Activated naive CD4-positive, alpha-beta T cell treated with anti-CD3 and anti-CD28 coated beads for 36 hours (primary cell): ENCODE measurements at regions not wholly inside any gene's neighbourhood (a gene's known extent, or its start where the extent isn't known, plus 50 kb on each side); places are given as distances from the start of the nearest gene placed in this dataset.

Experiments used
- CTCF ChIA-PET: fragments of 350-600 bp; sonication (Branson Sonifier 250); formaldehyde crosslinking; loops from one replicate; lab custom pipeline; 2021; ENCODE audit warnings: antibody characterized with exemption; lab: Charles Lee
- DNase-seq: peaks from one replicate; pipeline ENCODE4 v3.0.0-alpha.2; 2020
- H3K27ac Mint-ChIP-seq: one replicate; pipeline ENCODE4 v1.8.0; 2021; ENCODE audit warnings: mild to moderate bottlenecking, mixed read lengths
- H3K27me3 Mint-ChIP-seq: one replicate; pipeline ENCODE4 v1.8.0; 2021; ENCODE audit warnings: low read depth, mixed read lengths
- H3K36me3 Mint-ChIP-seq: one replicate; pipeline ENCODE4 v1.8.0; 2021; ENCODE audit warnings: low read depth, mixed read lengths
- H3K4me1 Mint-ChIP-seq: one replicate; pipeline ENCODE4 v1.8.0; 2021; ENCODE audit warnings: low read depth, mixed read lengths
- H3K4me3 Mint-ChIP-seq: one replicate; pipeline ENCODE4 v1.8.0; 2021; ENCODE audit warnings: mild to moderate bottlenecking, moderate library complexity, mixed read lengths
- H3K9me3 Mint-ChIP-seq: one replicate; pipeline ENCODE4 v1.8.0; 2021; ENCODE audit warnings: mixed read lengths
- intact Hi-C: fragments of 100-400 bp; cut with micrococcal nuclease; formaldehyde crosslinking; loops from one replicate; pipeline ENCODE4 v1.15.1; 2023

DNA sequence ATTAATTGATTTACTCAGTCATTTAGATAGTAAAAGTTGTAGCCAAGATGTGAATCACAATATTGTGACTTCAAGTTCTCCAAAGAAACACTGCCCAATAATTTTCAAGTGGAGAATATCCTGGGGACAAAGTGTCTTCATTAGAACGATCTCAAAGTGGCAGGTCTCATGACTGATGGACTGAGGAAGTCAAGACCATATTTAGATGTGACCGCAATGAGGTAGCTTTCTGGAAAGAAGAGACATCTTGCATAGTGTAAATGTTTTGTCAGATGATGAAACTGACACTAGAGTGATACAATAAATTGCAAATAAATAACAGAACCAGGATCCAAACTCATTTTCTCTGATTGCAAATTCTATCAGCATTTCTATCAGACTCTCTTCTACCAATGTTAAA lies 1476.9 kb downstream of the EFNB2 start:
- Mint-ChIP-seq H3K27ac (no peak overlapping the region), H3K9me3 (no peaks in the 10 kb centered on the region), H3K4me3 (no peak overlapping the region), H3K36me3 (no peaks in the 10 kb centered on the region), H3K27me3 (peaks cover 2% of the 10 kb centered on the region), H3K4me1 (no peaks in the 10 kb centered on the region)
- CTCF ChIA-PET: no interaction called here
- DNase-seq: no peak
- intact Hi-C loops: no loop called here

DNA sequence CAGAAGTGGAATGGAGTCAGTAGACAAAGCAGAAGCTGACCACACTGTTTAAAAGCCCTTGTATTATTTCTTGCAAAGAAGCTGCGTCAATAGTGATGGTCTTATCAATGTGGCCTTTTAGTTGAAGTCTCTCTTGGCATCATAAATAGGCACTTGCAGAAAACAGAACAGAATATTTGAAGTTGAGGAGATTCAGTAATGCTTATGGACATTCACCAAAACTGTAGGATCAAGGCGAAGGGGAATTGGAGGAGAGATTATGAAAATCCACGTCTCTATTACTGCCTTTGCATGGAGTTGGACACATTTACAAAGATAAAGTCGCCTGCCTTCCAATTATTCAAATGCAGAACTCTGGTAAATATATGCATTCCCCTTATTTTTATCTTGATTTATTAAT lies 1482.8 kb downstream of the EFNB2 start:
- H3K36me3 Mint-ChIP-seq: no peaks in the 10 kb centered on the region
- CTCF ChIA-PET: no interaction called here
- H3K27me3 Mint-ChIP-seq: peaks cover 4% of the 10 kb centered on the region

DNA sequence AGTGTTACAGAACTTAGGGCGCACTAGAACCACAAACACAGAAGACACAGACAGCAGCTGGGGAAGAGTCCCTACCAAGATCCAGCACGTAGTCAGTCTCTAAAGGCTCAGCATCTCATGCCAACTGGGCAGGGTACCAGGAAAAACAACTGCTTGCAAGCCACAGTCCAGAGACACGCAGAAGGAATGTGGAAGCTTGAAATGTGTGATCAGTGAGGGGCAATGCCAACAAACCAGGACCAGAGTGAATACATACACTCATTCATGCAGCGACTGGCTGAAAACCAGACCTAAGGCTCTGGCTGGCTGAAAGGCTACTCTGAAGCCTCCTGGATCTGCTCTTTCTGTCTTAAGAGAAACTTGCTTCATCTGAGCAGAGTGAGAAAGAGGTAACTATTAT lies 1484.8 kb downstream of the EFNB2 start:
- Mint-ChIP-seq H3K4me1 (no peaks in the 10 kb centered on the region), H3K9me3 (no peaks in the 10 kb centered on the region), H3K36me3 (no peaks in the 10 kb centered on the region), H3K27me3 (peaks cover 4% of the 10 kb centered on the region), H3K4me3 (no peak overlapping the region), H3K27ac (no peak overlapping the region)
- CTCF ChIA-PET: no interaction called here
- no peak for DNase-seq
- intact Hi-C loops: no loop called here

More for the DNA sequence above, 1482.8 kb downstream of the EFNB2 start:
- Mint-ChIP-seq H3K4me1 (no peaks in the 10 kb centered on the region), H3K27ac (no peak overlapping the region), H3K4me3 (no peak overlapping the region), H3K9me3 (no peaks in the 10 kb centered on the region)
- intact Hi-C loops: no loop called here
- DNase-seq: no peak

GRCh38 chr13:105048677-105049076 lies 1486.8 kb downstream of the EFNB2 start:
- CTCF ChIA-PET: no interaction called here
- Mint-ChIP-seq H3K9me3 (no peaks in the 10 kb centered on the region), H3K27me3 (peaks cover 4% of the 10 kb centered on the region), H3K4me3 (no peak overlapping the region), H3K27ac (no peak overlapping the region), H3K36me3 (no peaks in the 10 kb centered on the region), H3K4me1 (no peaks in the 10 kb centered on the region)
- no peak for DNase-seq
- intact Hi-C loops: no loop called here

GRCh38 chr13:105047676-105048295 lies 1487.7 kb downstream of the EFNB2 start:
- Mint-ChIP-seq H3K27ac (no peak overlapping the region), H3K9me3 (peaks cover 1% of the 10 kb centered on the region), H3K4me1 (no peaks in the 10 kb centered on the region), H3K4me3 (no peak overlapping the region), H3K27me3 (peaks cover 4% of the 10 kb centered on the region), H3K36me3 (no peaks in the 10 kb centered on the region)
- CTCF ChIA-PET: interaction anchor here (0.5 kb wide), 1 partner anchor 267 kb away, joined by 3 read pairs; no protein-coding TSS in a partner anchor
- DNase-seq: no peak
- intact Hi-C loops: no loop called here

DNA sequence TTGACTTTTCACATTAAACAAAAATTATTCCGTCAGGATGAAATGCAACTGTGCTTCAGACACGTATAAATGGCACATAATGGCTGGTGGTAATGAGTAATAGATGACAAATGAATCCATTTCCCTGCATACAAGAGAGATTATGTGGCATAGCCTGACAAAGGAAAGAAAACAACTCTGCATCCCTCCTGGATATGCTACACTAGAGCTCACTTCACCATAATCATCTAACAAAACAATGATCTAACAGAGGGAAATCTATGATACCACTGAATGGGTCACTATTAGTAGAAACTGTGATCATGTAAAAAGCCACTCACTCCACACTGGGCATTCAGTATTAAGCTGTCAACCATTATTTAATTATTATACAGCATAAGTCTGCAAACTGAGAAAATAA lies 1498.4 kb downstream of the EFNB2 start:
- Mint-ChIP-seq H3K4me3 (no peak overlapping the region), H3K9me3 (peaks cover 5% of the 10 kb centered on the region), H3K4me1 (no peaks in the 10 kb centered on the region), H3K27me3 (no peaks in the 10 kb centered on the region), H3K36me3 (no peaks in the 10 kb centered on the region), H3K27ac (no peak overlapping the region)
- CTCF ChIA-PET: no interaction called here
- no peak for DNase-seq
- intact Hi-C loops: no loop called here

- intact Hi-C loops: no loop called here
- Mint-ChIP-seq H3K27ac (no peak overlapping the region), H3K4me3 (no peak overlapping the region), H3K27me3 (no peaks in the 10 kb centered on the region), H3K36me3 (no peaks in the 10 kb centered on the region), H3K4me1 (no peaks in the 10 kb centered on the region), H3K9me3 (no peaks in the 10 kb centered on the region)
- CTCF ChIA-PET: no interaction called here
- DNase-seq: no peak
Observed at GRCh38 chr13:105035092-105035491, 1500.4 kb downstream of the EFNB2 start.

DNA sequence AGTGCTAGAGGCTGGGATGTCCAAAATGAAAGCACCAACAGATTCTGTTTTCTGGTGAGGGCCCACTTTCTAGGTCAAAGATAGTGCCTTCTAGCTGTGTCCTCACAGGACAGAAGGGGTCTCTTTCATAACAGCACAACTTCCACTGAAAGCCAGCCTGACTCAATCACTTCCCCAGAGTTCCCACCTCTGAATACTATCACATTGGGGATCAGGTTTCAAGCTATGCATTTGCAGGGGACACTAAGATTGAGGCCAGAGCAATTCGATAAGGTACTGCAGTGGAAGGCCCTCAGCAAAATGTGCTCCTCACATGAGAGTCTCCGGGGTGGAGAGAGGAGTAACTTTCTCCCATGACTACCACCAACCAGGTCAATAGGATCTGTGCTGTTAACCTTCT lies 1501.5 kb downstream of the EFNB2 start:
- Mint-ChIP-seq H3K27ac (no peak overlapping the region), H3K9me3 (no peaks in the 10 kb centered on the region), H3K4me3 (no peak overlapping the region), H3K36me3 (no peaks in the 10 kb centered on the region), H3K4me1 (no peaks in the 10 kb centered on the region), H3K27me3 (no peaks in the 10 kb centered on the region)
- DNase-seq: no peak
- intact Hi-C loops: no loop called here
- CTCF ChIA-PET: no interaction called here

DNA sequence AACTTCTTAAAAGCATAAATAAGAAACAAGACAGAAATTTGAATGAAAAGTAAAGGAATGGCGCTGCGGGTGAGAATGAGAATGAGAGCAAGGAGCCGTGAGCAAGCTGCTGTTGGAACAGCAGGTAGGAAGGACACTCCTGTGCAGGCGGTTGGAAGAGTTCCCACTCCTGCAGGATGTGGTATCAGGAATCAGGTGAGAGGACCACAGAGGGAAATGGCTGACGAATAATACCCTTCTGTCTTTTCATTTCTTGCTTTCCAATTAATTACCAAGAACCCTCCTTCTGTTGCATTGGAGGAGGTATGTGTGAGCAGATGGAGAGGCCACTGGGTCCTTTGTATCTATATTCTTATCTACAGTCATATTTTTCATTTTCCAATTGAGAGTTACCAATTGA lies 1504.2 kb downstream of the EFNB2 start:
- no peak overlapping the region for H3K4me3 Mint-ChIP-seq
- H3K27ac Mint-ChIP-seq: no peak overlapping the region
- CTCF ChIA-PET: no interaction called here
- no peak for DNase-seq
- H3K9me3 Mint-ChIP-seq: no peaks in the 10 kb centered on the region
- H3K4me1 Mint-ChIP-seq: no peaks in the 10 kb centered on the region
- no peaks in the 10 kb centered on the region for H3K36me3 Mint-ChIP-seq
- H3K27me3 Mint-ChIP-seq: no peaks in the 10 kb centered on the region
- intact Hi-C loops: no loop called here

DNA sequence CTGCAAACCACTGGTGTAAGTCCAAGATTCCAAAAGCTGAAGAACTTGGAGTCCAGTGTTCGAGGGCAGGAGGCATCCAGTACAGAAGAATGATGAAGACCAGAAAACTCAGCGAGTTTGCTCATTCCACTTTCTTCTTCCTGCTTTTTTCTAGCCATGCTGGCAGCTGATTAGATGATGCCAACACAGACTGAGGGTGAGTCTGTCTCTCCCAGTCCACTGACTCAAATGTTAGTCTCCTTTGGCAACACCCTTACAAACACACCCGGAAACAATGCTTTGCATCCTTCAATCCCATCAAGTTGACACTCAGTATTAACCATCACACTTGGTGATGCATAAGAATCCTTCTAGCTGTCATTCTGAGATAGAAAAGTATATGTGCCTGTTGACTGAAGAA lies 1504.6 kb downstream of the EFNB2 start:
- CTCF ChIA-PET: no interaction called here
- intact Hi-C loops: no loop called here
- H3K27ac Mint-ChIP-seq: no peak overlapping the region
- H3K4me1 Mint-ChIP-seq: no peaks in the 10 kb centered on the region
- H3K4me3 Mint-ChIP-seq: no peak overlapping the region
- H3K9me3 Mint-ChIP-seq: no peaks in the 10 kb centered on the region
- DNase-seq: no peak
- H3K36me3 Mint-ChIP-seq: no peaks in the 10 kb centered on the region
- H3K27me3 Mint-ChIP-seq: no peaks in the 10 kb centered on the region

GRCh38 chr13:105019073-105019472 lies 1516.4 kb downstream of the EFNB2 start:
- intact Hi-C loops: no loop called here
- CTCF ChIA-PET: no interaction called here
- Mint-ChIP-seq H3K36me3 (no peaks in the 10 kb centered on the region), H3K4me3 (no peak overlapping the region), H3K4me1 (no peaks in the 10 kb centered on the region), H3K27me3 (peaks cover 2% of the 10 kb centered on the region), H3K9me3 (no peaks in the 10 kb centered on the region), H3K27ac (no peak overlapping the region)
- DNase-seq: no peak

GRCh38 chr13:105016266-105016665 lies 1519.2 kb downstream of the EFNB2 start:
- DNase-seq: no peak
- Mint-ChIP-seq H3K9me3 (no peaks in the 10 kb centered on the region), H3K4me3 (no peak overlapping the region), H3K27ac (no peak overlapping the region), H3K27me3 (no peaks in the 10 kb centered on the region), H3K4me1 (no peaks in the 10 kb centered on the region), H3K36me3 (no peaks in the 10 kb centered on the region)
- CTCF ChIA-PET: no interaction called here
- intact Hi-C loops: no loop called here

DNA sequence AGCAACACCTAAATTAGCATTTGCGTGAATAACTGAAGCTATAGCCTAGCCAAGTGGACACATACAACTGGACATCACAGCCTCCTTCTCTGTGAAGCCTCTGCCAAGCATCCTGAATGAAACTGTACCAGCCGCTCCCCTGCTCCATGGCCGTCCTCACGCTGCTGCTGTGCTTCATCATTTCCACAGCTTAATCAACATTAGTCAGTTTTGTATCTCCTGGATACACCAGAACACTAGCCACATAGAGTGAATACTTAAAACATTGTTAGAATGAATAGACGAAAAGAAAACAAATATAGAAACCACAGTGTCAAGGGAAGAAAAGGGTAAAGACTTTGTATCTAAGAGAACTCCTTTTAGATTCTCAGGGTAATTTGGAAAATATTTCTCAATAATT lies 1526.9 kb downstream of the EFNB2 start:
- no peaks in the 10 kb centered on the region for H3K36me3 Mint-ChIP-seq
- no peak overlapping the region for H3K4me3 Mint-ChIP-seq
- H3K27ac Mint-ChIP-seq: no peak overlapping the region
- DNase-seq: no peak
- CTCF ChIA-PET: no interaction called here
- H3K4me1 Mint-ChIP-seq: no peaks in the 10 kb centered on the region
- intact Hi-C loops: no loop called here
- peaks cover 3% of the 10 kb centered on the region for H3K27me3 Mint-ChIP-seq
- H3K9me3 Mint-ChIP-seq: no peaks in the 10 kb centered on the region
